ENCODE measurements at regions not wholly inside any gene's neighbourhood (a gene's known extent, or its start where the extent isn't known, plus 50 kb on each side); places are given as distances from the start of the nearest gene placed in this dataset.

DNA sequence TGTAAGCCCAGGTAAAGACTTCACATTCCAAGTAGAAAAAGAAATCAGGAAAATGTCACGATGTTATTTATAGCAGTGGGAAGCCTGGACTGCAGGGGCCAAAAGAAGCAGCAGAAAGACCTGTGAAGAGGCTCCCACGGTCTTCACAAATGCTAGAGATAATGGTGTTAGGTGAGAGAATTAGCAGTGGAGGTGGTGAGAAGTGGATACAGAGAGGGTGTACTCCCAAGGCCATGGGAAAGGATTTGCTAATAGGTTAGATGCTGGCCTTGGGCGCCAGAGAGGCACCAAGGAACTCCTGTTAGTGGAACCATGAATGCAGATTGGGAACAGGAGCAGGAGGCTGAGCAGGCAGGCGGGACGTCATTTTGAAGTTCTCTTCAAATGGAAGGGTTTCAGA lies 386.1 kb downstream of the C12orf75 start:
- Mint-ChIP-seq H3K4me1 (ENCODE audit: low read depth) (no peaks in the 10 kb centered on the region), H3K27ac (no peak overlapping the region), H3K9me3 (peaks cover 8% of the 10 kb centered on the region), H3K27me3 (peaks cover 9% of the 10 kb centered on the region), H3K4me3 (no peak overlapping the region), H3K36me3 (ENCODE audit: low read depth) (no peaks in the 10 kb centered on the region)

DNA sequence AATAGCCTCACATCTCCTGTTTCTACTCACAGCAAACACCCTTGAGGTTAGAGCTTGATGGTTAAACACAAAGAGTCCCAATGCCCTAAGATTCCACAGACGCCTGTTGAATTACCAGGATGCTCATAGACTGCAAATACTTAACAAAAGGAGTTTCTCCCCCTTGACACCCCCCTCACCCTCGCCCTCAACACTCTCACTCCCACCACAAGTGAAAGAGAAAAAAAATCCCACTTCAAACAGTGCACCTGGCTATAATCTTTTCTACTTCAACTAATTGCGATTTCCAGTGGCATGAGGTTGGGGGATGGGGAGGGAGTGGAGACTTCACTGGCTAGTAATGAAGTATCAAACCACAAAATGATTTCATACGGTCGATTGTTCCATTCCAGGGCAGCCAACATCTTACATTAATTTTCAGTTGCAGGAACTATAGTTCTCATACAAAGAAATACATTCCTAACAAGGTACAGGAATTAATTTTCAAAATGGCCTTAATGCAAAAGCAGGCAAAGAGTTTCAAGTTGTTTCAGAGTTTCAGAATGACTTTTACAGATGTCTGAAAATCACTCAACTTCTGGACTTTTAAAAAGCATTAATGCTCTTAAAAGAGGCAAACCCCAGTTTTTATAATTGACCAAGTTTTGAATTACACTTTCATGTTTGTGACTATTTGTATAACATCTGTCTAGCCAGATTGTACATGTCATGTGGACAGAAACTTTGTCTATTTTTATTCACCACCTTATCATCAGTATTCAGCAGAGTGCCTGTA lies 390.7 kb downstream of the C12orf75 start:
- Mint-ChIP-seq H3K27me3 (peaks cover 9% of the 10 kb centered on the region), H3K4me3 (no peak overlapping the region), H3K4me1 (ENCODE audit: low read depth) (no peaks in the 10 kb centered on the region), H3K36me3 (ENCODE audit: low read depth) (no peaks in the 10 kb centered on the region), H3K27ac (no peak overlapping the region), H3K9me3 (peaks cover 8% of the 10 kb centered on the region)

DNA sequence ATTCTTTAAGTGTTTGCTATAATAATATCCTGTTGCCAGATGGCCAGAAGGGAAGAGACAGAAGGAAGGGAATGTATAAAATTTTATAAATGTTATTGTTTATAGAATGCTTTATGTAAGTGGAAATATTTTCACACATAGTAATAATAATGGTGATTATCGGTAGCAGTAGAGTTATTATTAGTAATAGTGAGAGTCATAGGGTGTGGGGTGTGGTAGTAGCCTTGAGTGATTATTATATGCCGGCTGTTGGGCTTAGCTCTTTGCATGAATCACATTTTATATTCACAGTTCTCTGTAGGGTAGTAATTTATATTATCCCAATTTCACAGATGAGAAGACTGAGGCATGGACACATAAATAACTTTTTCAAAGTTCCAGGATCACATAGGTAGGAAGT lies 391.4 kb downstream of the C12orf75 start:
- no peak overlapping the region for H3K27ac Mint-ChIP-seq
- H3K36me3 Mint-ChIP-seq (ENCODE audit: low read depth): no peaks in the 10 kb centered on the region
- no peak overlapping the region for H3K4me3 Mint-ChIP-seq
- H3K4me1 Mint-ChIP-seq (ENCODE audit: low read depth): no peaks in the 10 kb centered on the region
- peaks cover 6% of the 10 kb centered on the region for H3K27me3 Mint-ChIP-seq
- peaks cover 6% of the 10 kb centered on the region for H3K9me3 Mint-ChIP-seq

DNA sequence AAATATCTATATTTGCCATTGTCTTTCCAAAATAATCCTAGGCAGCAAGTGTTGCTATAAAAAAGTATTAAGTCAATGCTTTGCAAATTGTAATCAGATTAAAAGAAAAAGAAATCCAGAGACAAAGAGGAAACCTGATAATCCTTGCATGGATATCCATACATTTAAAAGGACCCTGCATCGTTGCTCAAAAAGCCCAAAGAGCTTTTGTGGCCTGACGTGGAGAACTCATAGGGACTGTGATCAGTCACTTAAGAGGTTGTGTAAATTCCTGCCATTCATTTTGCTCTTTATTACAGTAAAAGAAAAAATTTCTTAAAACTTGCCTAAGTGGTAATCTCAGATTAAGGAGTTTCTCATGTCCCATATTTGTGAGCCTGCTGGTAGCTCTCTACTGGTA lies 392.6 kb downstream of the C12orf75 start:
- Mint-ChIP-seq H3K36me3 (ENCODE audit: low read depth) (no peaks in the 10 kb centered on the region), H3K4me3 (no peak overlapping the region), H3K4me1 (ENCODE audit: low read depth) (no peaks in the 10 kb centered on the region)

DNA sequence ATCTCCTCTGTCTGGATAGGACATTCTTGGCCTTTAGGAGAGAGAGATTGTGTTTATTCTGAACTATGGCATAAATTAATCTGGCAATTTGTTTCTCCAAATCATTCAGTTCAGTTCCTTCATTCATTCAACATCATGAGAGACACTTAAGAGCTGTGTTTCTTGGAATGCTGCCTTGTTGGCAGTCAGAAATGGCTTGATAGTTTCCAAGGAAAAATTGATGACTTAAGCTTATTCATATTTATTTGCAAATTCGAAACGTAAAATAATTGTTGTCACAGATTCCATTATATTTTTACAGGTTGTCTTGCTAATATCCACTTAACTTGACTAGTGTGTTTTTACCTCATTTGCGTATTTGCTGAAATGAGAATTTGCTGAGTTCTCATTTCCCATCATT lies 393.0 kb downstream of the C12orf75 start:
- Mint-ChIP-seq H3K27ac (no peak overlapping the region), H3K27me3 (no peaks in the 10 kb centered on the region), H3K36me3 (ENCODE audit: low read depth) (no peaks in the 10 kb centered on the region), H3K4me3 (no peak overlapping the region), H3K4me1 (ENCODE audit: low read depth) (no peaks in the 10 kb centered on the region), H3K9me3 (no peaks in the 10 kb centered on the region)

More for the DNA sequence above, 392.6 kb downstream of the C12orf75 start:
- Mint-ChIP-seq H3K27me3 (peaks cover 3% of the 10 kb centered on the region), H3K27ac (no peak overlapping the region), H3K9me3 (peaks cover 3% of the 10 kb centered on the region)

DNA sequence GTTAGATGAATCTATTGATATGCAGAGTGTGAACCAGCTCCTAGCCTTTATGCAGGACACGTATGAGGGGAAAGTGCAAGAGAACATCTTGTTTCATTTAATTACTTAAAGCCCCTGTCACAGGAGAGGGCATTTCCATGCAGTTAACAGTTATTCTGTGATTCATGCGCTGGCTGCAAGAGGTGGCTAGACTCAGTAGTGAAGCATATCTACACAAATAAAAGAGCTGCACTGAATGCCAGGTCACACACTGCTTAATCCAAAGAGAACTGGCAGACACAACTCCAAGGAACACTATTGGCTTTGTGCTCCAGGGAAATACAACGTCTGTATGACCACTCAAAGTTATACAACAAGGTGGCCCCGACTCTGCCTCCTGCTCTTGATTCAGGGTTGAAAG lies 394.1 kb downstream of the C12orf75 start:
- Mint-ChIP-seq H3K4me3 (no peak overlapping the region), H3K27ac (no peak overlapping the region), H3K9me3 (no peaks in the 10 kb centered on the region), H3K4me1 (ENCODE audit: low read depth) (no peaks in the 10 kb centered on the region), H3K27me3 (no peaks in the 10 kb centered on the region), H3K36me3 (ENCODE audit: low read depth) (no peaks in the 10 kb centered on the region)

DNA sequence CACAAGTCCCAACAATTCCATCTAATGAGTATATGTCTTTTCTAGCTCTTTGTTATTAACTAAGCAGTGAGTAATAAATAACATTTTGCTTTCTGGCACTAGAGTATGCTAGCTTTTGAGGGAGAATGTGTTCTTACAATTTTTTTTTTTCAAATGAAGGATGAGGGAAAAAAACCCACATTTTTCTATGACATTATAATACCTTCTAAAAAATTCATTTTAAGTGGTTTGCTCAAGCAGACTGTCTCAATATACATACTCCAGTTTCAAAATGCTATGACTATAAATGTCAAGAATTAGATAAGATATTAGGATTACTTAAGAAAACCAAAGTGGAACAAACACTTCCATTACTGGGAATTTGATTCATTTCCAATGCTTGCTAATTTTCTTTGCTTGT lies 394.6 kb downstream of the C12orf75 start:
- H3K4me1 Mint-ChIP-seq (ENCODE audit: low read depth): no peaks in the 10 kb centered on the region
- no peaks in the 10 kb centered on the region for H3K36me3 Mint-ChIP-seq (ENCODE audit: low read depth)
- H3K27ac Mint-ChIP-seq: no peak overlapping the region
- no peak overlapping the region for H3K4me3 Mint-ChIP-seq
- no peaks in the 10 kb centered on the region for H3K9me3 Mint-ChIP-seq
- peaks cover under 1% of the 10 kb centered on the region for H3K27me3 Mint-ChIP-seq

DNA sequence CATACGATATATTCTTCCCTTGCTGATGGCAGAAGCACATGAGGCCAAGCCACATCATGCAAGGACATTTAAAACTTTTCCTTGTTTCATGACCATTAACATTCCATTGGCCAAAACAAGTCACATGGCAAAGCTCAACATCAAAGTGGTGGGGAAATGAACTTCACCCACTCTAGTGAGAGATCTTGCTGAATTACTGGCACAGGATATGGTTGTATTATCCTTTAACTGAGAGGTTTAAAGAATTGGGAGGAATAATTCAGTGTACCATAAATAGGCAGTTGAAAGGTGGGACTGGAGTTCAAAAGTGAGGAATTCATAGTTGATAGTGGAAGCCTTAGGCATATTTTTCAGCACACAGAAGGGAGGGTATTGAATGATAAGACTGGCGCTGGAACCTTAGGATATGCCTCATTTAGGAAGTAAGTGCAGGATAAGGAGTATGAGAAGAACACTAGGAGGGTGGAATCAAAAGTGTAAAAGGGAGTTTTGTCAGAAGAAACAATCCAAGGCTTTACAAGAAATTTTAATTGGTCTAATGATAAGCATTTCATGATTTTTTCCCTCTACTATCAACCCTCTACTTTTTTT lies 398.8 kb downstream of the C12orf75 start:
- Mint-ChIP-seq H3K27me3 (peaks cover 7% of the 10 kb centered on the region), H3K9me3 (no peaks in the 10 kb centered on the region), H3K4me1 (ENCODE audit: low read depth) (no peaks in the 10 kb centered on the region), H3K27ac (no peak overlapping the region), H3K4me3 (no peak overlapping the region), H3K36me3 (ENCODE audit: low read depth) (no peaks in the 10 kb centered on the region)

DNA sequence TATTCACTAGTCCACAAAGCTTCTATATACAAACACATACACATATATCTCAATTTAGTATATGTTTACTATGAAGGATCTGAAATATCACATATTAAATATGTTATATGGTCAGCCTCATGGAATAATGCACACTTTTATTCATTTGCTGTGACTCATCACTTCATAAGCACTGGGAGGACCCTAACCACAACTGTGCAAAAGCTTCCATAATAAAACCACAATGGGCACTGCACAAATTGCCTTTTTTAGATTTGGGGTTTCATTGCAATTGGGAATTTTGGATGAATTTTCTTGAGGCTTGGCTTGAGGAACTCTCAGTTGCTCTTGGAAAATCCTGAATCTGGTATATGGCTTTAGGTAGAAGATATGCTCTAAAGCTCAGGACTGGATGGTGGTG lies 399.4 kb downstream of the C12orf75 start:
- Mint-ChIP-seq H3K4me1 (ENCODE audit: low read depth) (no peaks in the 10 kb centered on the region), H3K9me3 (no peaks in the 10 kb centered on the region), H3K36me3 (ENCODE audit: low read depth) (no peaks in the 10 kb centered on the region), H3K27ac (no peak overlapping the region), H3K27me3 (peaks cover 7% of the 10 kb centered on the region), H3K4me3 (no peak overlapping the region)

DNA sequence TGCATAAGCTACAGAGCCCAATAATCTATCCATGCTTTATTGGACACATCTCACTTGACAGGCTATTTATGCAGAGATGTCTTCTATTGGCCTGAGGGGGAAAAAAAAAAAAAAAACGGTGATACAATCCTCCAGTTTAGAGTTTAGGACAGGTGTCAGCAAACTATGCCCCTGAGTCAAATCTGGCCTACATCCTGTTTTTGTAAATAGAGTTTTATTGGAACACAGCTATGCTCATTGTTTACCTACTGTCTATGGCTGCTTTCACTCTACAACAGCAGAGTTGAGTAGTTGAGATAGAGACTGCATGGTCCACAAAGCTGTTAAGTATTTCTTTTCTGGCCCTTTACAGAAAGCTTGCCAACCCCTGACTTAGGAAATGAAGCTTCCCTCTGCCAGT lies 403.1 kb downstream of the C12orf75 start:
- no peaks in the 10 kb centered on the region for H3K36me3 Mint-ChIP-seq (ENCODE audit: low read depth)
- H3K27ac Mint-ChIP-seq: no peak overlapping the region
- H3K4me3 Mint-ChIP-seq: no peak overlapping the region

DNA sequence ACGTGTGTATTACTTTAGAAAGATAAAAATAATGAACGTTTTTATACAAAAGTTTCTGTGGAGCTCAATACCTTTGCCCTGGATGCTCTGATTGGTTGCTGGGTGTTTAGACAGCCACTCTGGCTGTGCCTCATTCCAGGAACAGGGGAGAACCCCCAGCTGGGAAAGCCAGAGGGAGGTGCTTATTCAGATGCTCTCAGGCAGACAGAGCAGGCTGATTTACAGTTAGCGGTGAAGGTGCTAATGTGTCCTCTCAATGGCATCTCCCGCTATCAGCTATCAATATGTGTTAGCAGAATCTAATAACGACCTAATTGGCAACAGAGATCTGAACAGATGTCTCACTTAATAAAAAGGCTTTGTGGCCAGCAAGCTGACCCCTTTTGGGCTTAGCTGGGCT lies 402.3 kb downstream of the NUAK1 start:
- Mint-ChIP-seq H3K4me3 (no peak overlapping the region), H3K36me3 (ENCODE audit: low read depth) (no peaks in the 10 kb centered on the region), H3K27ac (no peak overlapping the region), H3K27me3 (no peaks in the 10 kb centered on the region), H3K9me3 (no peaks in the 10 kb centered on the region), H3K4me1 (ENCODE audit: low read depth) (no peaks in the 10 kb centered on the region)

More for the DNA sequence above, 403.1 kb downstream of the C12orf75 start:
- Mint-ChIP-seq H3K9me3 (no peaks in the 10 kb centered on the region), H3K27me3 (peaks cover 7% of the 10 kb centered on the region), H3K4me1 (ENCODE audit: low read depth) (no peaks in the 10 kb centered on the region)

DNA sequence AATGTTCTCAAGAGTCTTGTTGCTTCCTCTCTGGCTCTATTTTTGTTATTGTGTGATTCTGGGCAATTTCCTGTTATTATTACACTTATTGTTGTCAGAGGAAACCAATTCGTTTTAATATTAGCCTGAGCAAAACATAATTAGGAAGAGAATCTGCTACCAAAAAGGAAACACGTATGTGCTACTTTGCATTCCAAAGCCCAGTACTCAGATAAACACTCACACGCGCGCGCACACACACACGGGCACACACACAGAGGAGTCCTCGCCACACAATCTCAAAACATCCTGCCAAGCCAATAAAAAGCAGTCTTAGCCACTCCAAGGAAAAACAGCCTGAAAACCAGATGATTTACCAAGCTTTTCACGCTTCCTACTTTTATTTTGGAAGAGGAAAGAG lies 400.7 kb downstream of the NUAK1 start:
- Mint-ChIP-seq H3K27ac (no peak overlapping the region), H3K9me3 (no peaks in the 10 kb centered on the region), H3K4me3 (no peak overlapping the region), H3K27me3 (no peaks in the 10 kb centered on the region), H3K36me3 (ENCODE audit: low read depth) (no peaks in the 10 kb centered on the region), H3K4me1 (ENCODE audit: low read depth) (no peaks in the 10 kb centered on the region)

DNA sequence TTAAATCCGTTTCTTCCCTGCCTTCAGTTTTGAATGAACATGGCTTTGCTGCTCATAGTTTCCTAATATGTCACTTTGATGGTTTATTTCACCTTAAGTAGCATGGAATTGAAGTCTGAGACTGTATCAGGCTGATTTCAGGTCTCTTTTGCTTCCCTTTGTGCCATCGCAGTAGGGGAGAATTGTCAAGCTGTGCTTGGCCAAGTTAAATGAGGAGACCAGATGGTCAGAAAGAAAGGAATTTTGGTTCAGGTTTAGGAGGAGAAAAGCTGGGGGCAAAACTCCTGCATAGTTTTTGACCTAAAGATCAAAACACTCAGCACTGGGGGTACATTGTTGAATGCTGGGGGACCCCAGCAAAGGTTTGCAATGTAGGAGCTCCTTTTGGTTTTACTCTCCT lies 398.4 kb downstream of the NUAK1 start:
- no peaks in the 10 kb centered on the region for H3K4me1 Mint-ChIP-seq (ENCODE audit: low read depth)
- H3K4me3 Mint-ChIP-seq: no peak overlapping the region
- no peaks in the 10 kb centered on the region for H3K9me3 Mint-ChIP-seq
- no peaks in the 10 kb centered on the region for H3K27me3 Mint-ChIP-seq
- no peaks in the 10 kb centered on the region for H3K36me3 Mint-ChIP-seq (ENCODE audit: low read depth)
- no peak overlapping the region for H3K27ac Mint-ChIP-seq

DNA sequence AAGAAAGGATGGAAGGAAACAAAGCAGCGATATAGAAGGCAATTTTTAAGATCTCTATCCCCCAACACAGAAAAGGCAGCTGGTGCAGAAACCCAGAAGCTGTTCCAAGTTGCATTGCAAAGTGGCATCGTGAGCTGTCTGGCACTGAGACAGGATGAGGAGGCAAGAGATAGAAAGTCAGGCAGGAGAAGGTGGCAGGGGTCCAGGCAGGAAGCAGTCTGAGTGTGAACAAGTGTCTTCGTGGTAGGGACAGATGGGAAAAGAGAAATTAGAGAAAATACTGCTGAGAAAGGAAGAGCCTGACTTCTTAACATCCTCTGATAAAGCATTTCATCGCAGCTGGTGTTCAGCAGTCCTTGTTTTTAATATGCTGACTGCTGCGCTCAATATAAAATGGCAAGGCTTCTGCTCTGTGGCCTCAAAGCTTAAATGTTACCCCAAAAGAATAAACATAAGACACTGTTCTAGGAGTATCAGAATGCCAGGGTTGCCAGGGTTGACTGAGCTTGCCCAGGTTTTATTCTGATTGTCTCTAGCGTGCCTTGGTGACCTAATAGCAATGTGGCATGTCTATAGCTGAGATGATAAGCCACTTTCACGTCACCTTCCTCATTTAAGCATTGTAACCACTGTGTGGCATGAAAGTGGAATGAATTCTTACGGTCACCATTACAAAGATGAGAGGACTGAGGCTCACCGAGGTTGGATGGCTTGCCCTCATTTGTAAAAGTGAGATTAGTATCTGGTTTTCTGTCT lies 397.6 kb downstream of the NUAK1 start:
- Mint-ChIP-seq H3K9me3 (no peaks in the 10 kb centered on the region), H3K36me3 (ENCODE audit: low read depth) (no peaks in the 10 kb centered on the region), H3K27me3 (no peaks in the 10 kb centered on the region), H3K27ac (no peak overlapping the region), H3K4me1 (ENCODE audit: low read depth) (no peaks in the 10 kb centered on the region), H3K4me3 (no peak overlapping the region)

DNA sequence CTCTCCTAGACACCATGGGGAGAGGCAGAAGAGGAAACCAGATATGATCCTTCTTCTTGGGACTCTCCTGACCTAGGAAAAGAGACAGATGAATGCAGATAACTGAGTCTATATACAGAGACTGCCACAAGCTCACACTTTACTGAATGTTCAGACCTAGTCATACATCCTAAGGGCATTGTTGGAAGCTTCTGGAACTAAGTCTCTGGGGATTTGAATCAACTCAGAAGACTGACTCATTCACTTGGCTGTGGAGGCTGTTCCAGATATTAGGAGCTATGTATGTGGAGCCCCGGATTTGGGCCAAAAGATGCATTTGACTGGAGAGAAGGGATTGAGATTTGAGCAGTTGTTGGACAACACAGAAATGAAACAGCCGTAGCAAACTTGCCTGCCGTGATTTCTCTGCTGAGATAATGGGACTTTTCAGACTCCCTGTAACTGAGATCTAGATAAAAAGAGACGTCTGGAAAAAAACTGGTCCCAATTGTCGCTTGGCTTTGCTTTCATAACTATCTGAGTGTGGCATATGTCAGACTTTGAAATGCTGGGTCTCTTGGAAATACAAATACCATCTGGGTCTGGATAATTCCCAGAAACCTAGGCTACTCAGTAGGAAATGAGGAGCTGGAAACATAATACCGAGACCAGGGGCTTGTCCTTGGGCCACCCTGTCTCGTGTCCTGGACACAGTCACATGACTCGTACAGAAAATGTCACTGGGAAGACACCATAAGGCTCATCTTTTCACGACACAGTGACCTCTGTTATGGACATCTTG lies 396.8 kb downstream of the NUAK1 start:
- Mint-ChIP-seq H3K27me3 (no peaks in the 10 kb centered on the region), H3K27ac (no peak overlapping the region), H3K4me1 (ENCODE audit: low read depth) (no peaks in the 10 kb centered on the region), H3K36me3 (ENCODE audit: low read depth) (no peaks in the 10 kb centered on the region), H3K4me3 (no peak overlapping the region), H3K9me3 (no peaks in the 10 kb centered on the region)
